Smooth muscle cell (in vitro differentiated cells): ENCODE measurements at regions not wholly inside any gene's neighbourhood (a gene's known extent, or its start where the extent isn't known, plus 50 kb on each side); places are given as distances from the start of the nearest gene placed in this dataset.

Source experiments
- DNase-seq: peaks from one replicate; lab custom pipeline; 2025; ENCODE audit not compliant: unreplicated experiment; lab: John Stamatoyannopoulos, UW
- H2AFZ ChIP-seq: fragments of 200-600 bp; sonication (generic); 2 replicates; pipeline ENCODE4 v1.6.0; 2016; ENCODE audit warnings: antibody characterized with exemption, low read depth, mild to moderate bottlenecking
- H3F3A ChIP-seq: fragments of 200-600 bp; sonication (generic); 2 replicates; pipeline ENCODE4 v1.6.0; 2017; ENCODE audit warnings: antibody characterized with exemption, low read depth
- H3K27ac ChIP-seq: fragments of 200-600 bp; sonication (generic); 2 replicates; pipeline ENCODE4 v1.5.1; 2016; ENCODE audit warnings: low read depth, mild to moderate bottlenecking
- H3K27me3 ChIP-seq: fragments of 200-600 bp; sonication (generic); 2 replicates; pipeline ENCODE4 v1.6.1; 2016; ENCODE audit warnings: low read depth, mild to moderate bottlenecking
- H3K36me3 ChIP-seq: fragments of 200-600 bp; sonication (generic); 2 replicates; pipeline ENCODE4 v1.5.1; 2016; ENCODE audit warnings: low read depth
- H3K4me1 ChIP-seq: fragments of 200-600 bp; sonication (generic); 2 replicates; pipeline ENCODE4 v1.5.1; 2016; ENCODE audit warnings: low read depth
- H3K4me2 ChIP-seq: fragments of 200-600 bp; sonication (generic); 2 replicates; pipeline ENCODE4 v1.6.0; 2016; ENCODE audit warnings: mild to moderate bottlenecking
- H3K4me3 ChIP-seq: fragments of 200-600 bp; sonication (generic); 2 replicates; pipeline ENCODE4 v1.5.1; 2016; ENCODE audit warnings: mild to moderate bottlenecking
- H3K79me2 ChIP-seq: fragments of 200-600 bp; sonication (generic); 2 replicates; pipeline ENCODE4 v1.6.0; 2016; ENCODE audit warnings: low read depth, mild to moderate bottlenecking
- H3K9ac ChIP-seq: fragments of 200-600 bp; sonication (generic); 2 replicates; pipeline ENCODE4 v1.6.0; 2016; ENCODE audit warnings: low read depth
- H3K9me3 ChIP-seq: fragments of 200-600 bp; sonication (generic); replicated peaks from 2 replicates; pipeline ENCODE4 v1.5.1; 2016; ENCODE audit warnings: low read depth
- H4K20me1 ChIP-seq: fragments of 200-600 bp; sonication (generic); 2 replicates; pipeline ENCODE4 v1.6.0; 2016; ENCODE audit warnings: low read depth
- WGBS: methylation state at CpG from one replicate; pipeline ENCODE4 v1.1.7; 2016; ENCODE audit warnings: low lambda C conversion rate; 5-methylcytosine and 5-hydroxymethylcytosine counted together
- TF ChIP-seq, protein P1 (sequence below): fragments of 200-600 bp; sonication (generic); IDR thresholded peaks from 2 replicates; pipeline ENCODE4 v1.5.1; 2017; ENCODE audit warnings: borderline replicate concordance, mild to moderate bottlenecking, antibody characterized with exemption; ENCODE audit not compliant: insufficient read depth, poor library complexity, severe bottlenecking

GRCh38 chr6:108734271-108734922, 113.8 kb upstream of the ARMC2 start:
- Histone ChIP-seq H3K36me3 (no peaks in the 10 kb centered on the region), H3K4me1 (peaks cover 22% of the 10 kb centered on the region), H3K4me3 (no peak overlapping the region), H3K4me2 (no peak overlapping the region), H3K27me3 (peaks cover 4% of the 10 kb centered on the region), H3K9ac (no peak overlapping the region), H3K79me2 (no peaks in the 10 kb centered on the region), H3F3A (peaks cover 18% of the 10 kb centered on the region), H3K9me3 (no peaks in the 10 kb centered on the region), H2AFZ (no peak overlapping the region), H4K20me1 (no peaks in the 10 kb centered on the region), H3K27ac (no peak overlapping the region)
- TF ChIP-seq, protein P1, sequence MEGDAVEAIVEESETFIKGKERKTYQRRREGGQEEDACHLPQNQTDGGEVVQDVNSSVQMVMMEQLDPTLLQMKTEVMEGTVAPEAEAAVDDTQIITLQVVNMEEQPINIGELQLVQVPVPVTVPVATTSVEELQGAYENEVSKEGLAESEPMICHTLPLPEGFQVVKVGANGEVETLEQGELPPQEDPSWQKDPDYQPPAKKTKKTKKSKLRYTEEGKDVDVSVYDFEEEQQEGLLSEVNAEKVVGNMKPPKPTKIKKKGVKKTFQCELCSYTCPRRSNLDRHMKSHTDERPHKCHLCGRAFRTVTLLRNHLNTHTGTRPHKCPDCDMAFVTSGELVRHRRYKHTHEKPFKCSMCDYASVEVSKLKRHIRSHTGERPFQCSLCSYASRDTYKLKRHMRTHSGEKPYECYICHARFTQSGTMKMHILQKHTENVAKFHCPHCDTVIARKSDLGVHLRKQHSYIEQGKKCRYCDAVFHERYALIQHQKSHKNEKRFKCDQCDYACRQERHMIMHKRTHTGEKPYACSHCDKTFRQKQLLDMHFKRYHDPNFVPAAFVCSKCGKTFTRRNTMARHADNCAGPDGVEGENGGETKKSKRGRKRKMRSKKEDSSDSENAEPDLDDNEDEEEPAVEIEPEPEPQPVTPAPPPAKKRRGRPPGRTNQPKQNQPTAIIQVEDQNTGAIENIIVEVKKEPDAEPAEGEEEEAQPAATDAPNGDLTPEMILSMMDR: no peak
- WGBS: 85% methylated on average over 8 of the region's 8 CpGs
- no peak for DNase-seq

- H3F3A ChIP-seq: peaks cover 21% of the 10 kb centered on the region
- H3K79me2 ChIP-seq: no peaks in the 10 kb centered on the region
- H4K20me1 ChIP-seq: no peaks in the 10 kb centered on the region
- H2AFZ ChIP-seq: no peak overlapping the region
- no peaks in the 10 kb centered on the region for H3K36me3 ChIP-seq
- H3K9me3 ChIP-seq: no peaks in the 10 kb centered on the region
- H3K4me2 ChIP-seq: no peak overlapping the region
- WGBS: 89% methylated on average over 2 of the region's 2 CpGs
- no peak overlapping the region for H3K9ac ChIP-seq
- DNase-seq: no peak
- peaks cover 4% of the 10 kb centered on the region for H3K27me3 ChIP-seq
- TF ChIP-seq, protein P1: no peak
- H3K4me1 ChIP-seq: peaks cover 22% of the 10 kb centered on the region
- H3K4me3 ChIP-seq: no peak overlapping the region
- no peak overlapping the region for H3K27ac ChIP-seq
Observed at GRCh38 chr6:108735310-108736001, 112.8 kb upstream of the ARMC2 start.

DNA sequence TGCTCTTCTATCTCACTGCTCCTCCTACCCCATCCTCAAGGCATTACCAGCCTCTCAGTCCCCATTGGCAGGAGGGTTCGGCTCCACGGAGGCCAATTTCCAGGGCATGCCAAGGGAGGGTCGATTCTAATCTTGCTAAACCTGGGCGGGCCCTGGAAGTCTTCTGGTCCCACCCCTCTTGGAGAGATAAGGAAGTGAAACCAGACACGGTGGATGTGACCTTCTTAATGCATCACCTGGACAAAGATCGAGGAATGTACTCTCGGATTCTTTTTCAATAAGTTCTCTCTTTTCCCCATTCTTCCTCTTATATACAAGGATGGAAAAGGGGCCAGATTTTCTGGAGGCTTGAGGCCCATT, 112.2 kb upstream of the ARMC2 start:
- Histone ChIP-seq H3K9ac (no peak overlapping the region), H3K27ac (peak overlapping the region; percentile 36), H3K4me2 (no peak overlapping the region), H3K4me3 (no peak overlapping the region), H2AFZ (no peak overlapping the region), H3K9me3 (no peaks in the 10 kb centered on the region), H3K4me1 (peaks cover 16% of the 10 kb centered on the region), H3K36me3 (no peaks in the 10 kb centered on the region), H3K27me3 (no peaks in the 10 kb centered on the region), H4K20me1 (no peaks in the 10 kb centered on the region), H3K79me2 (no peaks in the 10 kb centered on the region), H3F3A (peaks cover 21% of the 10 kb centered on the region)
- no peak for DNase-seq
- WGBS: 63% methylated on average over 7 of the region's 7 CpGs
- TF ChIP-seq, protein P1: no peak
